Endothelial cell of umbilical vein (primary cell): ENCODE measurements at regions not wholly inside any gene's neighbourhood (a gene's known extent, or its start where the extent isn't known, plus 50 kb on each side); places are given as distances from the start of the nearest gene placed in this dataset.

ENCODE experiments used
- BruUV-seq: library from RNA; stranded (reverse); fragments of 400-500 nt; replicated peaks from 2 replicates; lab custom pipeline; 2021; lab: Mats Ljungman, UMichigan
- CTCF ChIA-PET: fragments of 300-600, 350-600 bp; sonication (Branson Sonifier 250); formaldehyde crosslinking; loops from one replicate; lab custom pipeline; 2021; ENCODE audit warnings: antibody characterized with exemption, inconsistent platforms; lab: Charles Lee
- POLR2A ChIA-PET: fragments of 300-600, 350-600 bp; sonication (Branson Sonifier 250); formaldehyde crosslinking; loops from one replicate; lab custom pipeline; 2021; ENCODE audit warnings: antibody characterized with exemption, inconsistent platforms; lab: Charles Lee
- DNase-seq: peaks from one replicate; pipeline ENCODE4 v3.0.0-alpha.2; 2011; ENCODE audit warnings: low read depth, low spot score
- FAIRE-seq: peaks from 2 replicates; lab custom pipeline; 2011; peaks lifted over from hg19 to GRCh38; lab: Jason Lieb, UNC
- H2AFZ ChIP-seq: 2 replicates; pipeline ENCODE4 v1.6.0; 2012; ENCODE audit warnings: low read depth, low read length, control low read depth, inconsistent platforms
- H3K27ac ChIP-seq: 2 replicates; pipeline ENCODE4 v1.5.1; 2011; ENCODE audit warnings: low read depth, mild to moderate bottlenecking, control low read depth, low read length, moderate library complexity; ENCODE audit not compliant: insufficient read depth
- H3K27me3 ChIP-seq, 2 experiments: 2 replicates each; pipeline versions ENCODE4 v1.6.0 to v1.6.1; 2011; ENCODE audit warnings: low read length in 2 of 2, mixed read lengths in 1 of 2; ENCODE audit not compliant: control insufficient read depth in 2 of 2, insufficient read depth in 2 of 2
- H3K36me3 ChIP-seq, 2 experiments: 2 replicates in 1 of 2; 3 replicates in 1 of 2; pipeline ENCODE4 v1.5.1; 2011; ENCODE audit warnings: low read length in 2 of 2, mild to moderate bottlenecking in 1 of 2, moderate library complexity in 1 of 2; ENCODE audit not compliant: control insufficient read depth in 2 of 2, insufficient read depth in 2 of 2; ENCODE audit errors: extremely low read depth in 1 of 2
- H3K4me1 ChIP-seq: 3 replicates; pipeline ENCODE4 v1.5.1; 2011; ENCODE audit warnings: mild to moderate bottlenecking, low read length; ENCODE audit not compliant: control insufficient read depth, insufficient read depth; ENCODE audit errors: extremely low read depth
- H3K4me2 ChIP-seq: 2 replicates; pipeline ENCODE4 v1.6.1; 2011; ENCODE audit warnings: low read length, control low read depth, mixed read lengths; ENCODE audit not compliant: insufficient read depth
- H3K4me3 ChIP-seq, 3 experiments: fragments of 200-600 bp in 1 of 3; sonication (generic), shearing (Covaris generic) in 1 of 3; replicated peaks in 1 of 3; 2 replicates each; pipeline ENCODE4 v1.5.1; 2011 to 2016; ENCODE audit warnings: control low read depth in 3 of 3, low read length in 3 of 3, mild to moderate bottlenecking in 2 of 3, inconsistent platforms in 1 of 3, low read depth in 1 of 3, moderate library complexity in 1 of 3; ENCODE audit not compliant: insufficient read depth in 1 of 3
- H3K79me2 ChIP-seq: 2 replicates; pipeline ENCODE4 v1.6.0; 2012; ENCODE audit warnings: low read length, inconsistent platforms; ENCODE audit not compliant: control insufficient read depth, insufficient read depth
- H3K9ac ChIP-seq: replicated peaks from 2 replicates; pipeline ENCODE3; 2011; ENCODE audit warnings: low read length, control low read depth; ENCODE audit not compliant: insufficient read depth; ENCODE audit errors: extremely low read depth
- H3K9me1 ChIP-seq: replicated peaks from 3 replicates; pipeline ENCODE4 v1.6.0; 2011; ENCODE audit warnings: mild to moderate bottlenecking, low read length; ENCODE audit not compliant: control insufficient read depth, insufficient read depth; ENCODE audit errors: extremely low read depth
- H3K9me3 ChIP-seq: replicated peaks from 2 replicates; pipeline ENCODE4 v1.5.1; 2012; ENCODE audit warnings: low read length, inconsistent platforms; ENCODE audit not compliant: control insufficient read depth, insufficient read depth
- H4K20me1 ChIP-seq: replicated peaks from 2 replicates; pipeline ENCODE3; 2011; ENCODE audit warnings: mild to moderate bottlenecking, low read length; ENCODE audit not compliant: control insufficient read depth, insufficient read depth; ENCODE audit errors: extremely low read depth
- EZH2 ChIP-seq: IDR thresholded peaks from 2 replicates; pipeline ENCODE4 v1.6.1; 2012; ENCODE audit warnings: borderline replicate concordance, low read depth, mild to moderate bottlenecking, moderate library complexity, low read length, inconsistent platforms; ENCODE audit not compliant: severe bottlenecking
- FOS ChIP-seq: IDR thresholded peaks from 2 replicates; pipeline ENCODE4 v1.6.1; 2011; ENCODE audit warnings: mild to moderate bottlenecking, low read length, moderate library complexity, borderline replicate concordance; ENCODE audit not compliant: insufficient read depth
- GATA2 ChIP-seq: IDR thresholded peaks from 2 replicates; pipeline ENCODE4 v1.7.0; 2011; ENCODE audit warnings: low read depth, mild to moderate bottlenecking, moderate library complexity, mixed read lengths, low read length; ENCODE audit not compliant: insufficient read length, insufficient read depth
- POLR2A ChIP-seq: IDR thresholded peaks from 2 replicates; pipeline ENCODE4 v1.6.1; 2012; ENCODE audit warnings: low read depth, mild to moderate bottlenecking, control low read depth, low read length
- dilution Hi-C: fragments of 300-500 bp; cut with MboI; formaldehyde crosslinking; loops from one replicate; pipeline ENCODE4 v1.15.0; 2019; ENCODE audit warnings: low sequenced_read_pairs; ENCODE audit not compliant: extremely low pct_ligation_motif_present
- intact Hi-C: fragments of 100-400 bp; cut with micrococcal nuclease; formaldehyde crosslinking; loops from one replicate; pipeline ENCODE4 v1.10.0; 2022
- TF ChIP-seq, protein P1 (sequence below), 2 donors: IDR thresholded peaks; 1 replicate in 1 of 2; 2 replicates in 1 of 2; pipeline ENCODE4 v1.5.1; 2011; ENCODE audit warnings: low read length in 2 of 2, mild to moderate bottlenecking in 2 of 2, moderate library complexity in 2 of 2, control low read depth in 1 of 2, inconsistent platforms in 1 of 2, low read depth in 1 of 2; ENCODE audit not compliant: insufficient read depth in 1 of 2; ENCODE audit errors: extremely low read depth in 1 of 2

DNA sequence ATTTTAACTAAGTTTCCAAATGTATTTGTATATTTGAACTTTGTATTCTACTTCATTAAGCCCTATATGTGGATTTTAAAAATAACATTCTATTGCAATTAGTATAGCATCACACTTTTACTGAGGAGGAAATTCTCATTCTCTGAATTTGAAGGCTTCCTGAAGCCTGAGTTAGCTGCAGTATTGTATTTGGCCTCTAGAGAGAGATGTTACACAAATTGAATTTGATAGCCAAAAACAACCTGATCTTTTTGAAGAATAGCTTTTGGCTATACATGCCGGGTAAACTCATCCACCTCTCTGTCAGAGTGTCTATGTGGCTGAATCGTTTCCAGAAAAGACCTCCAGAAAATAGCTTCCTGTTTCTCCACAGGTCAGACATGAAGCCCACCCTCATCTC, 316.5 kb upstream of the OR4E1 start:
- peaks cover 5 to 11% of the 10 kb centered on the region in 2 experiments for H3K27me3 ChIP-seq
- dilution Hi-C loops = no loop called here
- H3K4me3 ChIP-seq = no peak overlapping the region
- no peak overlapping the region for H3K9ac ChIP-seq
- BruUV-seq = no TSS peak
- no peak overlapping the region for H3K27ac ChIP-seq
- CTCF ChIA-PET = interaction anchor here (0.6 to 12.3 kb wide), 24 partner anchors 8 to 149 kb away, joined by 3 to 184 read pairs (median 4); no protein-coding TSS in a partner anchor
- H3K79me2 ChIP-seq = no peaks in the 10 kb centered on the region
- intact Hi-C loops = no loop called here
- DNase-seq = peak; percentile 15
- H2AFZ ChIP-seq = no peak overlapping the region
- H3K4me2 ChIP-seq = no peak overlapping the region
- H4K20me1 ChIP-seq = no peaks in the 10 kb centered on the region
- H3K36me3 ChIP-seq = no peaks in the 10 kb centered on the region
- H3K9me3 ChIP-seq = no peaks in the 10 kb centered on the region
- H3K9me1 ChIP-seq = no peaks in the 10 kb centered on the region
- TF ChIP-seq POLR2A = no peak
- TF ChIP-seq, protein P1, sequence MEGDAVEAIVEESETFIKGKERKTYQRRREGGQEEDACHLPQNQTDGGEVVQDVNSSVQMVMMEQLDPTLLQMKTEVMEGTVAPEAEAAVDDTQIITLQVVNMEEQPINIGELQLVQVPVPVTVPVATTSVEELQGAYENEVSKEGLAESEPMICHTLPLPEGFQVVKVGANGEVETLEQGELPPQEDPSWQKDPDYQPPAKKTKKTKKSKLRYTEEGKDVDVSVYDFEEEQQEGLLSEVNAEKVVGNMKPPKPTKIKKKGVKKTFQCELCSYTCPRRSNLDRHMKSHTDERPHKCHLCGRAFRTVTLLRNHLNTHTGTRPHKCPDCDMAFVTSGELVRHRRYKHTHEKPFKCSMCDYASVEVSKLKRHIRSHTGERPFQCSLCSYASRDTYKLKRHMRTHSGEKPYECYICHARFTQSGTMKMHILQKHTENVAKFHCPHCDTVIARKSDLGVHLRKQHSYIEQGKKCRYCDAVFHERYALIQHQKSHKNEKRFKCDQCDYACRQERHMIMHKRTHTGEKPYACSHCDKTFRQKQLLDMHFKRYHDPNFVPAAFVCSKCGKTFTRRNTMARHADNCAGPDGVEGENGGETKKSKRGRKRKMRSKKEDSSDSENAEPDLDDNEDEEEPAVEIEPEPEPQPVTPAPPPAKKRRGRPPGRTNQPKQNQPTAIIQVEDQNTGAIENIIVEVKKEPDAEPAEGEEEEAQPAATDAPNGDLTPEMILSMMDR (IDR thresholded peaks at IDR 0.05; ENCODE audit: extremely low read depth in 1 of 2, insufficient read depth in 1 of 2, low read depth in 1 of 2, low read length in 2 of 2) = peak; percentile 27 to 39
- H3K4me1 ChIP-seq = no peaks in the 10 kb centered on the region
- POLR2A ChIA-PET = no interaction called here
- peak; percentile 74 for FAIRE-seq

DNA sequence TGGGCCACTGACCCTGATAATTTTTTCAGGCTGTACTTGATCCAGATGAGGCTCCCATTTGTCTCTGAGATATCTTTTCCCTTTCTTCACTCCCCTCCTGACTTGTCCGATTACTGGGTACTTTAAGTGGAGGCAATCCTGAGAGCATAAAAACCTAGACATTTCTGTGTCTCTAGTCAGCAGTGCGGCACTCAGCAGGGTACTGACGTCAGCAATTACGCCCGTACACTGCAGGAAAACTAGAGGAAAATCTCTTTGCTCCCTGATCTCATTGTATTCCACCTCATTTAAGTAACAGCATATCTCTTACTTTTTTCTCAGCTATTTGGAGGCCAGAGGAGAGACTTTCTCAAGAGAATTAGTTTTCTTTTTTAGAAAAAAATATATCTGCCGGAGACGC, 315.5 kb upstream of the OR4E1 start:
- ChIA-PET CTCF (interaction anchor here (1.1 to 12.3 kb wide), 15 partner anchors 8 to 137 kb away, joined by 3 to 184 read pairs (median 8); no protein-coding TSS in a partner anchor), POLR2A (no interaction called here)
- Histone ChIP-seq H3K9me3 (no peaks in the 10 kb centered on the region), H3K9me1 (no peaks in the 10 kb centered on the region), H3K4me2 (no peak overlapping the region), H3K27me3 (peaks cover 5 to 14% of the 10 kb centered on the region in 2 experiments), H3K79me2 (no peaks in the 10 kb centered on the region), H4K20me1 (no peaks in the 10 kb centered on the region), H2AFZ (no peak overlapping the region), H3K4me1 (no peaks in the 10 kb centered on the region), H3K27ac (no peak overlapping the region), H3K4me3 (no peak overlapping the region), H3K9ac (no peak overlapping the region), H3K36me3 (no peaks in the 10 kb centered on the region)
- intact Hi-C loops (loop anchor here (2.0 kb wide), 1 partner anchor 120 kb away; no protein-coding TSS in a partner anchor), dilution Hi-C loops (no loop called here)
- TF ChIP-seq, protein P1 (IDR thresholded peaks at IDR 0.05; ENCODE audit: extremely low read depth in 1 of 2, insufficient read depth in 1 of 2, low read depth in 1 of 2, low read length in 2 of 2) = no peak
- TF ChIP-seq EZH2 (no peak), GATA2 (no peak), FOS (no peak)
- no peak for DNase-seq
- BruUV-seq = no TSS peak
- no peak for FAIRE-seq
